Ascending aorta (tissue), 2 donors: ENCODE measurements at regions not wholly inside any gene's neighbourhood (a gene's known extent, or its start where the extent isn't known, plus 50 kb on each side); places are given as distances from the start of the nearest gene placed in this dataset.

Experiments
- DNase-seq, 2 donors: peaks; one replicate each; pipeline ENCODE4 v3.0.0-alpha.2; 2019; ENCODE audit warnings: low spot score in 2 of 2
- H3K27ac ChIP-seq, 2 donors: fragments of 200-600 bp; sonication (generic); one replicate each; pipeline ENCODE4 v1.5.1; 2016 to 2017; ENCODE audit warnings: mild to moderate bottlenecking in 1 of 2
- H3K27me3 ChIP-seq: fragments of 200-600 bp; sonication (generic); one replicate; pipeline ENCODE4 v1.5.1; 2017
- H3K36me3 ChIP-seq, 2 donors: fragments of 200-600 bp; sonication (generic); one replicate each; pipeline ENCODE4 v1.5.1; 2016
- H3K4me1 ChIP-seq, 2 donors: fragments of 200-600 bp; sonication (generic); one replicate each; pipeline ENCODE4 v1.5.1; 2016 to 2017; ENCODE audit warnings: mild to moderate bottlenecking in 1 of 2
- H3K4me3 ChIP-seq, 2 donors: fragments of 200-600 bp; sonication (generic); one replicate each; pipeline ENCODE4 v1.5.1; 2016 to 2017; ENCODE audit warnings: mild to moderate bottlenecking in 1 of 2
- H3K9me3 ChIP-seq, 2 donors: fragments of 200-600 bp; sonication (generic); one replicate each; pipeline ENCODE4 v1.5.1; 2016
- CTCF ChIP-seq, 3 experiments: fragments of 200-600 bp in 2 of 3; fragments of 450-650 bp in 1 of 3; sonication (generic) in 2 of 3; IDR thresholded peaks; one replicate each; pipeline ENCODE4 v1.5.1; 2016 to 2019; ENCODE audit warnings: antibody characterized with exemption in 3 of 3, mild to moderate bottlenecking in 1 of 3, moderate library complexity in 1 of 3
- intact Hi-C: fragments of 100-400 bp; cut with DNase I; formaldehyde crosslinking; loops from one replicate; pipeline ENCODE4 v1.15.1; 2023

DNA sequence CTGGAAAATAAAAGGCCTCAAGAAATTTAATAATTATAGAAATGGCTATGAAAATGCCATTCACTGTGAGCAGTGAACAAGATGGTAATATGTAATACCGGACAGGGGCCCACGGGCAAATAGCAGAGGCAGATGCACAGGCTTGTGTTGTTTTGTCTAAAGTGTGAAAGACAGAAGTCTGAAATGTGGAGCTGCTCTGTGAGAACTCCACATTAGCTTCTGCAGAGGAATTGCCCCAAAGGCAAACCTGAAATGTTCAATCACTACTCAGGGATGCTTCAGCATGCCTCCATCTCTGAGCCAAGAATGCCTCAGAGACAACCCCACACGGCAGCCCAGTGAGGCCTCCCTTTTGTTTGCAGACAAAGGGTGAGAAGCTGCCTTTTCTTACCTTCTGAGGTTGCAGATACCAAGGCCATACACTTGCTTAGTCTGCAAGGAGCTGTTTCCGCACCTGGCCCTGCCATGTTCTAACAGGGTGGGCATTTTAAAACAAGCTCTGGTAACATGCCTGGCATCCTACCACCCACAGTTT, 124.3 kb upstream of the CXCL14 start:
- Histone ChIP-seq H3K4me1 (no peaks in the 10 kb centered on the region), H3K27ac (no peak overlapping the region), H3K36me3 (no peaks in the 10 kb centered on the region), H3K27me3 (no peaks in the 10 kb centered on the region), H3K4me3 (no peak overlapping the region), H3K9me3 (no peaks in the 10 kb centered on the region)
- no peak for TF ChIP-seq CTCF (IDR thresholded peaks at IDR 0.05)
- no peak for DNase-seq
- intact Hi-C loops, result no loop called here

DNA sequence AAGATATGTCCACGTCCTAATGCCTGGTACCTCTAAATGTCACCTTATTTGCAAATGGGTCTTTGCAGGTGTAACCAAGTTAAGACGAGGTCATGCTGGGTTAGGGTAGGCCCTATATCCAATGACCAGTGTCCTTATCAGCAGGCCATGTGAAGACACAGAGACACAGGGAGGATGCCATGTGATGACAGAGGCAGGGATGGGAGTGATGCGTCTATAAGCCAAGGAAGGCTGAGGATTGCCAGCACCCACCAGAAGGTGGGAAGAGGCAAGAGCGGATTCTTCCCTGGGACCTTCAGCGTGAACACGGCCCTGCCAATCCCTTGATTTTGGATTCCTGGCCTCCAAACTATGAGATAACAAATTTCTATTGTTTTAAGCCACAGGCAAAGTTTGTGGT, 123.4 kb upstream of the CXCL14 start:
- no peak for TF ChIP-seq CTCF (IDR thresholded peaks at IDR 0.05)

DNA sequence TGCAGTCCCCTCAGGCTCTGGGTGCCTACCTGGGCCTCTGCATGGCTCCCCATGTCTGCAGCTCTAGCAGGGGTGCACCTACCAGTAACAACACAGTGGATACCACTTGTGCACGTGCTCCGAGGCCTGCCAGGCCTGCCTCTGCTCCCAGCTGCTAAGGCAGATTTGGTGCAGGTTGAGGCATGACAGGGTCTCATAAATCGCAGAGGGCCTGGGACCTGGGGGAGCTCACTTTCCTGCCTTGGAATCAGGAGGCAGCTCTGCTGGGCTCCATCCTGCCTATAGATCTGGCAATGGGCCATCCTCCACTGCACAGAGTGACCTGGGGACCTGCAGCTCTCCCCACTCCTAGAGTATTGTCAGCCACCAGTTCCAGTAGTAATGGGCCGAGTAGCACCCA, 121.9 kb upstream of the CXCL14 start:
- intact Hi-C loops, result no loop called here
- no peak for TF ChIP-seq CTCF (IDR thresholded peaks at IDR 0.05)
- DNase-seq, result no peak
- Histone ChIP-seq H3K4me1 (no peaks in the 10 kb centered on the region), H3K9me3 (no peaks in the 10 kb centered on the region), H3K36me3 (no peaks in the 10 kb centered on the region), H3K27ac (no peak overlapping the region), H3K4me3 (no peak overlapping the region), H3K27me3 (no peaks in the 10 kb centered on the region)

More for the DNA sequence above, 123.4 kb upstream of the CXCL14 start:
- no peak overlapping the region for H3K27ac ChIP-seq
- H3K27me3 ChIP-seq, result no peaks in the 10 kb centered on the region
- H3K36me3 ChIP-seq, result no peaks in the 10 kb centered on the region
- no peak for DNase-seq
- intact Hi-C loops, result no loop called here
- no peaks in the 10 kb centered on the region for H3K4me1 ChIP-seq
- H3K9me3 ChIP-seq, result no peaks in the 10 kb centered on the region
- no peak overlapping the region for H3K4me3 ChIP-seq

DNA sequence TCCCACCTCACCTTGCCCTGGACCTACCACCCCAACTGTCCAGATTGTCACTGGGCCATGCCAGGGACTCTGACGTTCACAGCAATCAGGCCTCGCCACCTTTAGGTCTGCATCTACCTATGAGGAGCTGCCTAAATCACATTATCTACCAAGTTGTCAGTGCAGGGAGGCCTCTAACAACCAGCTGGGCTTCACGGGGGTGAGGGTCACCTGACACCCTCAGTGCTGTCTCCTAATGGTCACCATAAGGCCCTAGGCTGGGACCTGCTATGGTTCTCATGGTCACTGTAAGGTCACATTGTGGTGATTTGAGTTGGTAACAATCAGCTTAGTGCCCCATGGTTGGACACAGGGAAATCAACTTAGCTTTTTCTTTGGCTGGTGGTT, 119.2 kb upstream of the CXCL14 start:
- H3K27me3 ChIP-seq, result no peaks in the 10 kb centered on the region
- intact Hi-C loops, result no loop called here
- TF ChIP-seq CTCF (IDR thresholded peaks at IDR 0.05), result no peak
- no peak overlapping the region for H3K4me3 ChIP-seq
- no peaks in the 10 kb centered on the region for H3K9me3 ChIP-seq
- no peaks in the 10 kb centered on the region for H3K36me3 ChIP-seq
- DNase-seq, result no peak
- no peaks in the 10 kb centered on the region for H3K4me1 ChIP-seq
- no peak overlapping the region for H3K27ac ChIP-seq

DNA sequence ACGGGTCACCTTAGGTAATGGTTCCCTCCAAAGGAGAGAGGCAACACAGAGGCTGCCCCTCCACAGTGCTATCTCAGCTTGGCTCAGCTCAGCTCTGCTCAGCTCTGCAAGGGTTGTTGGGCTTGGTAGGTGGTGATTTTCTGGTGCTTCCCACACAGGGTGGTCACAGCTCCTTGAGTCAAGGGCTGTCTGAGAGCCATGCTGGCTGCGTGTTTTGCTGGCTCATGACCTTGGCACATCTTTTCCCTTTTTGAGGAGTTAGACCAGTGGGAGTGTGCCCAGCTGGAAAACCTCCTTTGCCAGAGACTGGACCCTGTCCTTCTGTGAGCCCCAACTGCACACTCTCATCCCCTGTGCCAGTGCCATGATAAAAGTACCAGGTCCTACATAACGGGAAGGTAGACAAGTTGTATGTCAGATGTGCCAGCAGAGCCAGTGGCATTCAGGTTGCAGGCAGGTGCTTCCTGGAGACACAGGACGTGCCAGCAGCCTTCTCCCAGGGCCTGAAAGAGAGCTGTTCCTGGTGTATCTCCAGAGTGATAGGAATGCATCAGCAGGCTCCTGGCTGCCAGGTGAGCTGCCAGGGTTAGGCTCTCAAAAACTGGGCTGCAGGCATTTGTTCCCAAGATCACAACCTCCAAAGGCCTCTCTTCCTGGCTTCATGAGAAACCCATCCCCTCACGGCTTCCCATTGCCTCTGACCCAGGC, 118.6 kb upstream of the CXCL14 start:
- Histone ChIP-seq H3K27me3 (no peaks in the 10 kb centered on the region), H3K4me3 (no peak overlapping the region), H3K4me1 (no peaks in the 10 kb centered on the region), H3K9me3 (no peaks in the 10 kb centered on the region), H3K36me3 (no peaks in the 10 kb centered on the region), H3K27ac (no peak overlapping the region)
- intact Hi-C loops, result no loop called here
- DNase-seq, result no peak
- TF ChIP-seq CTCF (IDR thresholded peaks at IDR 0.05), result no peak
